Nephron (organoid): ENCODE measurements at regions not wholly inside any gene's neighbourhood (a gene's known extent, or its start where the extent isn't known, plus 50 kb on each side); places are given as distances from the start of the nearest gene placed in this dataset.
A peak's percentile ranks its signal among the peaks of the same experiment; 100 is the strongest.

ENCODE experiments used
- H3K27ac Mint-ChIP-seq, 3 experiments: 2 replicates each; pipeline ENCODE4 v1.8.0; 2020; ENCODE audit warnings: mixed read lengths in 3 of 3, mild to moderate bottlenecking in 2 of 3, moderate library complexity in 1 of 3
- H3K27me3 Mint-ChIP-seq: 2 replicates; pipeline ENCODE4 v1.8.0; 2021; ENCODE audit warnings: low read depth, mild to moderate bottlenecking, moderate library complexity, mixed read lengths
- H3K36me3 Mint-ChIP-seq: 2 replicates; pipeline ENCODE4 v1.8.0; 2020; ENCODE audit warnings: low read depth, mixed read lengths
- H3K4me1 Mint-ChIP-seq: 2 replicates; pipeline ENCODE4 v1.8.0; 2020; ENCODE audit warnings: mixed read lengths
- H3K4me3 Mint-ChIP-seq, 3 experiments: 2 replicates each; pipeline ENCODE4 v1.8.0; 2020; ENCODE audit warnings: mild to moderate bottlenecking in 3 of 3, mixed read lengths in 3 of 3, moderate library complexity in 2 of 3
- H3K9me3 Mint-ChIP-seq: 2 replicates; pipeline ENCODE4 v1.8.0; 2020; ENCODE audit warnings: mixed read lengths
- CTCF ChIP-seq, 3 experiments: fragments of 200-600 bp; sonication (generic); IDR thresholded peaks; one replicate each; pipeline ENCODE4 v1.5.0; 2021; ENCODE audit warnings: antibody characterized with exemption in 3 of 3; ENCODE audit not compliant: unreplicated experiment in 3 of 3

GRCh38 chr6:164570801-164571200 lies 738.6 kb downstream of the C6orf118 start:
- Mint-ChIP-seq H3K9me3 (peaks cover 11% of the 10 kb centered on the region), H3K27ac (no peak overlapping the region), H3K36me3 (no peaks in the 10 kb centered on the region), H3K27me3 (no peaks in the 10 kb centered on the region), H3K4me1 (no peaks in the 10 kb centered on the region), H3K4me3 (no peak overlapping the region)
- TF ChIP-seq CTCF (IDR thresholded peaks at IDR 0.05; ENCODE audit: unreplicated experiment in 3 of 3): no peak

- Mint-ChIP-seq H3K9me3 (peaks cover 7% of the 10 kb centered on the region), H3K27ac (peak overlapping the region in 2 of 3 experiments; percentile 10 to 60), H3K4me1 (peaks cover under 1% of the 10 kb centered on the region), H3K4me3 (no peak overlapping the region), H3K36me3 (no peaks in the 10 kb centered on the region), H3K27me3 (no peaks in the 10 kb centered on the region)
- no peak for TF ChIP-seq CTCF (IDR thresholded peaks at IDR 0.05; ENCODE audit: unreplicated experiment in 3 of 3)
Measured at GRCh38 chr6:164569509-164569908, 739.9 kb downstream of the C6orf118 start.

GRCh38 chr6:164563924-164564323 lies 745.5 kb downstream of the C6orf118 start:
- peaks cover 10% of the 10 kb centered on the region for H3K4me1 Mint-ChIP-seq
- H3K9me3 Mint-ChIP-seq: peaks cover 22% of the 10 kb centered on the region

GRCh38 chr6:164561656-164562055 lies 747.7 kb downstream of the C6orf118 start:
- TF ChIP-seq CTCF (IDR thresholded peaks at IDR 0.05; ENCODE audit: unreplicated experiment in 3 of 3): no peak
- no peaks in the 10 kb centered on the region for H3K27me3 Mint-ChIP-seq
- peaks cover 10% of the 10 kb centered on the region for H3K4me1 Mint-ChIP-seq
- no peak overlapping the region for H3K4me3 Mint-ChIP-seq
- H3K36me3 Mint-ChIP-seq: peaks cover 12% of the 10 kb centered on the region
- H3K9me3 Mint-ChIP-seq: peaks cover 22% of the 10 kb centered on the region
- no peak overlapping the region for H3K27ac Mint-ChIP-seq

More at GRCh38 chr6:164563924-164564323, 745.5 kb downstream of the C6orf118 start:
- Mint-ChIP-seq H3K4me3 (no peak overlapping the region), H3K36me3 (peaks cover 12% of the 10 kb centered on the region), H3K27me3 (no peaks in the 10 kb centered on the region), H3K27ac (no peak overlapping the region)
- no peak for TF ChIP-seq CTCF (IDR thresholded peaks at IDR 0.05; ENCODE audit: unreplicated experiment in 3 of 3)

GRCh38 chr6:164554700-164555476 lies 754.5 kb downstream of the C6orf118 start:
- no peak for TF ChIP-seq CTCF (IDR thresholded peaks at IDR 0.05; ENCODE audit: unreplicated experiment in 3 of 3)
- Mint-ChIP-seq H3K4me3 (no peak overlapping the region), H3K4me1 (no peaks in the 10 kb centered on the region), H3K36me3 (no peaks in the 10 kb centered on the region), H3K9me3 (peaks cover 4% of the 10 kb centered on the region), H3K27me3 (no peaks in the 10 kb centered on the region), H3K27ac (no peak overlapping the region)

- peaks cover 4% of the 10 kb centered on the region for H3K9me3 Mint-ChIP-seq
- no peaks in the 10 kb centered on the region for H3K27me3 Mint-ChIP-seq
- H3K4me3 Mint-ChIP-seq: no peak overlapping the region
- H3K27ac Mint-ChIP-seq: no peak overlapping the region
- no peaks in the 10 kb centered on the region for H3K36me3 Mint-ChIP-seq
- H3K4me1 Mint-ChIP-seq: no peaks in the 10 kb centered on the region
- no peak for TF ChIP-seq CTCF (IDR thresholded peaks at IDR 0.05; ENCODE audit: unreplicated experiment in 3 of 3)
Measured at GRCh38 chr6:164554226-164554625, 755.2 kb downstream of the C6orf118 start.
